HG03342 (cell line): ENCODE measurements at regions not wholly inside any gene's neighbourhood (a gene's known extent, or its start where the extent isn't known, plus 50 kb on each side); places are given as distances from the start of the nearest gene placed in this dataset.
"Not testable (repeated sequence)": the region's sequence is repeated elsewhere in the genome, so short reads cannot be mapped to it uniquely, and the experiment has no call there.

ENCODE experiments used
- ATAC-seq: cut with Tn5 transposase; IDR thresholded peaks from one replicate; pipeline ENCODE4 v1.9.1; 2021; ENCODE audit warnings: mild to moderate bottlenecking, moderate library complexity; ENCODE audit not compliant: unreplicated experiment

- no peak for ATAC-seq
Measured at GRCh38 chr9:3660936-3661335, 135.1 kb upstream of the RFX3 start.

- no peak for ATAC-seq
Measured at GRCh38 chr9:3659647-3660046, 133.8 kb upstream of the RFX3 start.

GRCh38 chr9:3658964-3659363, 133.2 kb upstream of the RFX3 start:
- ATAC-seq, result no peak

GRCh38 chr9:3656224-3656623, 130.4 kb upstream of the RFX3 start:
- ATAC-seq, result no peak

- no peak for ATAC-seq
Measured at GRCh38 chr9:3650994-3651622, 125.3 kb upstream of the RFX3 start.

- ATAC-seq, result no peak
Measured at GRCh38 chr9:3648722-3649246, 123.0 kb upstream of the RFX3 start.

GRCh38 chr9:3648266-3648665, 122.5 kb upstream of the RFX3 start:
- no peak for ATAC-seq

- no peak for ATAC-seq
Measured at GRCh38 chr9:3647652-3648051, 121.9 kb upstream of the RFX3 start.

- ATAC-seq, result no peak
Measured at GRCh38 chr9:3646226-3646625, 120.4 kb upstream of the RFX3 start.

GRCh38 chr9:3642075-3642474, 116.3 kb upstream of the RFX3 start:
- ATAC-seq, result not testable (repeated sequence)

- no peak for ATAC-seq
Measured at GRCh38 chr9:3629495-3629894, 103.7 kb upstream of the RFX3 start.

GRCh38 chr9:3628239-3628638, 102.4 kb upstream of the RFX3 start:
- no peak for ATAC-seq

- ATAC-seq, result peak; percentile 67
Measured at GRCh38 chr9:3608011-3608410, 82.2 kb upstream of the RFX3 start.

- ATAC-seq, result no peak
Measured at GRCh38 chr9:3600672-3601071, 74.9 kb upstream of the RFX3 start.

- no peak for ATAC-seq
Measured at GRCh38 chr9:3597792-3598191, 72.0 kb upstream of the RFX3 start.

GRCh38 chr9:3586066-3586465, 60.3 kb upstream of the RFX3 start:
- ATAC-seq, result no peak

GRCh38 chr9:3585606-3586005, 59.8 kb upstream of the RFX3 start:
- ATAC-seq, result no peak

GRCh38 chr9:3578786-3579185, 53.0 kb upstream of the RFX3 start:
- ATAC-seq, result no peak

- ATAC-seq, result no peak
Measured at GRCh38 chr9:3576328-3576727, 50.5 kb upstream of the RFX3 start.

- ATAC-seq, result no peak
Measured at GRCh38 chr9:3575821-3576220, 50.0 kb upstream of the RFX3 start.
